NCI-H345 treated with DMSO at 0.1 percent for 48 hours (cell line): ENCODE measurements at regions not wholly inside any gene's neighbourhood (a gene's known extent, or its start where the extent isn't known, plus 50 kb on each side); places are given as distances from the start of the nearest gene placed in this dataset.

Experiments
- DNase-seq: peaks from one replicate; lab custom pipeline; 2025; ENCODE audit not compliant: unreplicated experiment; lab: John Stamatoyannopoulos, UW

DNA sequence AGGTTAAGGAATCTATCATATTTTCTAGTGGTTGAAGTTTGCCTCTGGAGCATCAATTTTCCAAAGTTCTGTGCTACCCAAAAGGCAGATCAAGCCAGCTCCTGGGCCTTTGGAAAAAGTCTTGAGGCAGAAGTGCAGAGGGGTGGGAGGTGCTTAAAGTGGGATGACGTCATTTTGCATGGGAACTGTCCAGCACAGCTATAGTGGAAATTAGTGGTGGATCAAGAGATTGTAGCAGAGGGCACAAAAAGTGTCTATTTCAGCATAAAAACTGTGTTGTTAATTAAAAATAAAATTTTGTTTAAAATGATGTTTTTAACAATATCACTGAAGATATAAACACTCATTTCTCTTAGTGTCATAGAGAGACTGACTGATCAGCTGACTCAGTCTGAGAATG is 221.9 kb downstream of the LRRN1 start:
- DNase-seq = no peak

DNA sequence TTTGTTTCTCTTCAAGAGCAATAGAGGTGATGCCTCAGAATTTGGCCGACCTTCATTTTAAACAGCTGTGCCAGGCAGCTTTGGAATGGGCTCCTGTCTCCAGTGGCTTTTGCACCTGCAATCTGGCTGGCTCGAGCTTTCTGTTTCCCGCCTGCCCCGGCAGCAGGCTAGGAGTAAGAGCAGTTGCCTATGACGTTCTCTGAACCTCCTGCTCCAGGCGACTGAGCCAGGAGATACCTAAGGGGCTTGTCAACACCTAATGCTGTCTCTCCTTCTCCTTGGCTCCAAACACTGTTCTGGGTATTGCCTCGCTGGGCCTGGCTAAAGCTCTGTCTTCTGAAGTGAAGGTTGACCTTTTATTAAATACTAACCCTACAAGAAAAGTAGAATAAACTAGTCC is 229.9 kb downstream of the LRRN1 start:
- DNase-seq = no peak

DNA sequence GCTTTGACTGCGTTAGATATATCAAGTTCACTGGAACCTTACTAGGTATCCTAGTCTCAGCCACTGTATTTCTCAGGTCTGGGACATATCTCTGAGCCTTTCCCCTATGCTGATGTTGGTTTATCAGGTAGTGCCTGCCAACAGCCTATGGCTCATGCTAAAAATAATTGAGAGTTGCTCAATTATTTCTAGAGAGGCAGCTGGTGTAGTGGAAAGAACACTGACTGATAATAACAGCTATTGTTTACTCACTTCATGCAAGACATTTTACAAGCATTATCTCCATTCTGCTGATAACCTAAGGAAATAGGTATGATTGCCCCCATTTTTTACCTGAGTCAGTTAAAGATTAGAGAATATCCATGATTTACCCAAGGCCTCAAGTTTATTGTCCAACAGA is 231.4 kb downstream of the LRRN1 start:
- no peak for DNase-seq

DNA sequence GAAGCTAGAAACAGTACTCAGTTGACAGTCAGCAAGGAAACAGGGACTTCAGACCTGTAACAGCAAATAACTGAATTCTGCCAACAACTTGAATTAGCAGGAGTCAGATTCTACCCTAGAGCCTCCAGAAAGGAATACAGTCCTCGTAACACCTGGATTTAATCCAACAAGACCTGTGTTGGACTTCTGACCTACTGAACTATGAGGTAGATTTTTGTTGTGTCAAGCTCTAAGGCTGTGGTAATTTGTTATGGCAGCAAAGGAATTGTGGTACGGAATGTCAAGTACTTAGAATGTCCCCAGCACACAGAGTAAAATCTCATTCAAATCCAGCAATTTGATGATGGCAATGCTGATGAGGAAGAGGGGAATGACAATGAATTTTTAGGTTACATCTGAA is 234.1 kb downstream of the LRRN1 start:
- DNase-seq = no peak

GRCh38 chr3:4036046-4036445 is 236.8 kb downstream of the LRRN1 start:
- no peak for DNase-seq

DNA sequence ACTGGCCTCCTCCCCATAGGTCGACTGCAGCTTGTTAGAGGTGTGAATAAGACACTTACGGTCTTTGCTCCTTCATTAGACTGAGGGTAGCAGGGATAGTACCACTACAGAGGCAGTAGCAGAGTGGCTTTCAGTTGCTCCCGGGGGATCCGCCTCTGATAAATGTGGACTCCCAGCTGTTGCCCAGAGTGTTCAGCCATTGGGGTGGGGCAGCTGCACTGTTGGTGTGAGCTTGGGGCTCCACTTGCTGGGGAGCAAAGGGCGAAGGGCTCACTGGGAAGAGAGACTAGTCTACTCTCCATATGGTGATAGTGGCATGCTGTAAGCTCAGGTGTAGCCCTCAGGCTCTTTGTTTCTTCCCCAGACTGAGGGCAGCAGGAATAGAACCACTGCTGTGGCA is 239.1 kb downstream of the LRRN1 start:
- no peak for DNase-seq

DNA sequence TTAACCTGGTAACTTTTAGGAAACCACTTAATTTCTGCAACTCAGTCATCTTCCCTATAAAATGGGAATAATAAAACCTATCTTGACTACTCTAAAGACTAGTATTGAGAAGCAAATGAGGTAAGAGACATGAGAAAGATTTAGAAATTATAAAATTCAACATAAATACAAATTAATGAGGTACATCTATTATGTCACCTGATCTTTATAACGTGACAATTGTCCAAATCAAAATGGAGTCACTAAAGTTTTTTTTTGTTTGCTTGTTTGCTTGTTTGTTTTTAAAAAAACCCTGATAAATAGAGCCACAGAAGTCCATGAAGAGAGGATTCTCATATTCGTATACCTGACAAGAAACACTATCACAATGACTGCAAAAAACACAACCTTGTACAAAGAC is 242.8 kb downstream of the LRRN1 start:
- DNase-seq = no peak

DNA sequence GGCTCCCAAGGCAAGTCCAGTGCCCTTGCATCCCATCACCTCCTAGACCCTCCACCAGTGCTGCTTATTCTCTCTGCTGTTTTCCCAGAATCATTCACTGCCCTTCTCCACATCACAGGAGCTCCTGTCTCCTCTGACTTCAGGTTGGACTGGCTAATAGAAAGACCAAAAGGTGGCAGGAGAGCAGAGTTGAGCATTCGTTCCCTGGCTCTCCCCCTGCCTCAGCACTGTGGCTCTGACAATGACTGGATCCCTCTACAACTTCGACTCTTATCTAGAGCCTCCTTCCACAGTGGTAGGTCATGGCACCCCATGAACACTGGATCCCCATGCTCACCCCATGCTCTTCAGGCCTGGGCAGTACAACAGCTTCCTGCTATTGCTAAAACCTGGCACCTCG is 243.6 kb downstream of the LRRN1 start:
- DNase-seq = no peak

DNA sequence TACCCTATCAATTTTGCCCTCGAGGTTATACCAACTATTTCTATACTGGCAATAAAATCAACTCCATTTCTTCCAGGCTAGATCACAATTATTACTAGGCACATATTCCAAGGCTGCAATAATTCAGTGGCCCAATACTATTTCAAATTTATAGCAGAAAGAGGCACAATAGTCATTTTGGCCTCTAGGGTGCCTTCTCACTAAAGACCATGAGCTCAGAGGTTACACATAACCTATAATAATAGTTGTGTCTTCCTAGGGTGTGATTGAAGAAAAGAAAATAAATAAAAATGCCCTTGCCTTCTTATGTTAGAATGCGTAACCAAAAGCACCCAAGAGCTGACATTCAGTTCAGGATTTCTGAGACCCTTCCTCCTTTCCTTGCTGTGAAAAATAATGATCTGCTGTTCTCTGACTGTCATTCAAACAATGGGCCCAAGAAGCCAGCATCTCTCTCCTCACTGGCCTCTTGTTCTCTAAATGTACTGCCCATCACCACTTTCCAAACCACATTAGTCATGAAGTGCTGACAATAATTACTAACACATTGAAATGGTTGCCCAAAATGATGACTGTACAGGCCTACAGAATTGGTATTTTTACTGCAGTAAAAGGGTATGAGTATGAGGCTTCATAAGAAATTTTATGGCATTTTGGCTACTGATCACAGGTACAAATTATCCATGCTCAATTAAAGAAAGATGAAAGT is 244.8 kb downstream of the LRRN1 start:
- no peak for DNase-seq

DNA sequence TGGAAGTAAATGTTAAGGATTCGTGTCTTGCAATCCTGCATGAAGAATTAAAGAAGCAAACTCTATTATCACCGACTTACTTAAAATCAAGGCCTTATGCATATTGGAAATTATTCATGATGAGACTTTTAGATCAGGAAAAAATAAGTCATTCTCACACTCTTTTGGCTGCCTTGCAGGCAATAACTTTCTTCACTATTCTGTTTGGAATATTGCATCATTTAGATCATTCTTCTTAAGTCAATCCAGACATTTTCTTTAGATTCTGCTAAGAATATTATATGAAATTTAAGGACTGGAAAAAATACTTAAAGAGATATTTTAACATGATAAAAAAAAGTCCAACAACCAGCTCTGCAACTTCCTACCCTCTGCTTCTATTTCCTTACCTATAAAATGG is 245.4 kb downstream of the LRRN1 start:
- no peak for DNase-seq

- DNase-seq = no peak
These were observed 246.5 kb downstream of the LRRN1 start for GRCh38 chr3:4045756-4046155.

DNA sequence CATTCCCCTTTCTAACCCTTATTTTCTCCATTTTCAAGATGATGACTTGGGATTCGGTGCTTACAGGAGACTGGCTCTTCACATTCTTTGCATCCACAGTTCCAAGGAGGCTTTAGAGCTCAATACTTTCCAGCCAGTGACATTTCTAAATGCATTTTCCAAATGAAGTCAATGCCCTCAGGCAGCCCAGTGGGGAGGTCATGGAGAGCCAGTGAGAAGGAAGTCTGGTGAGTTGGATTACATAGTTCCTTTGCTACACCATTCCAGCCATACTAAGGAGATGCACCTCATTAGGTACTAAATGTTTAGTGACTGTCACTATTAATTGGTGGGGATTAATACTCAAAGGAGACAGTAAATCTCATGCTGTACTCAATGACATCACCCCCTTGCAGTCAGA is 248.1 kb downstream of the LRRN1 start:
- DNase-seq = no peak

DNA sequence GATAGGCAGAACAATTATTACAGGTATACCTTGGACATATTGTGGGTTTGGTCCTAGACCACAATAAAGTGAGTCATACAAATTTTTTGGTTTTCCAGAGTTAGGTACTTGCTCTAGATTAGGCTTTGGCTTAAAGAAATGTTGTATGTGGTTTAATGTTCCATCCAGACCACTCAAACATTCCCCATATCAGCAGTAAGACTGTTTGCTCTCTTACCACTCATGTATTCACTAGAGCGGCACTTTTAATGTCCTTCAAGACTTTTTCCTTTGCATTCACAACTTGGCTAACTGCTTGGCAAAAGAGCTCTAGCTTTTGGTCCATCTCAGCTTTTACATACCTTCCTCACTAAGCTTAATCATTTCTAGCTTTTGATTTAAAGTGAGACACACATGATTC is 250.5 kb upstream of the SETMAR start:
- DNase-seq = no peak

DNA sequence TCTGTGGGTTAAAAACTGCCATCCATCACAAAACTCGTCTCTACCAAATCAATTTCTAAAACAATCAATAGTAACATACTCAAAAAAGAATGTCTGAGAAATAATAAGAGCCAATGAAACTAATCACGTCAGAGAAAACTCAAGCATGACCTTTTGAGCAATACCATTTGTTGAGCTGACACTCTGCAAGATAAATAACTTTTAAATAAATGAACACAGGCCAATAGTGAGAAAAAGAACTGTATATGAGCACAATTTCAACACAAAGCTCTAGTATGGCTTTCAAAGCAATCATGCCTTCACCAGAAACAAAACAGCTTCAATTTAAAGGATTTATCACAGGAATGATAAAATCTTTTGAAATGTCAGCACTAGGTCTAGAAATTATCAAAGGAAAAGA is 249.2 kb upstream of the SETMAR start:
- no peak for DNase-seq

DNA sequence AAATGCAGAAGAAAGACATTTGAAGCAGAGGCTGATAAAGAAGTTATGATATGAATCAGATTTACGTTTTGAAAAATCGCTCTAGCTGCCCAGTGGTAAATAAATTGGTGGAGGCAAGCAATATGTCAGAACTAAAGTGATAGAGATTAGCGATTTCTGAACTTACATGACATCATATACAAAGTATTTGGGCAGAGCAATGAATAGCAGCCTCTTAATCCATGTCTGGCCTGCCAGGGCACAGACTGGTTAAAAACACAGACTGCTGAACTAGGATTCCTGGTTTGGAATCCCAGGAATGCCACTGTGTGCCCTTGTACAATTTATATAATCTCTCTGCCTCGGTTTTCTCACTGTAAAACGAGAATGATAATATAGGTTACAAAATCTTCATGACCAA is 243.1 kb upstream of the SETMAR start:
- no peak for DNase-seq

DNA sequence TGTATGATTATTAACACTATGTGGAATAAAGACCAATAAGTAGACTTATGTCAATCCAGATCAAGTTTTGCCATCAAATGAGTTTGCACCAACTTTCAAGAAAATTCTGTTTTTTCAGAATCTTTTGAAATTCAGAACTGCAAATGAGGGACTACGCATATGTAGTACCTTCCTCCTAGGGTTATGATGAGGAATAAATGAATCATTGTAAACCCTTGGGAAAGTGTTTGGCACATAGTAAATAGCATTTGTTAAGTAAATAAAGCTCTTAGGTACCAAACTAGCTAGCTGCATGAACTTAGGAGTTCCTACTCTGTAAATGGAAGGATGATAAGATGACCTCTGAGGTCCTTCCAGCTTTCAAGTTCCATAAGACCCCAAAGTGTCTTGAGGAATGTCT is 242.6 kb upstream of the SETMAR start:
- DNase-seq = no peak

DNA sequence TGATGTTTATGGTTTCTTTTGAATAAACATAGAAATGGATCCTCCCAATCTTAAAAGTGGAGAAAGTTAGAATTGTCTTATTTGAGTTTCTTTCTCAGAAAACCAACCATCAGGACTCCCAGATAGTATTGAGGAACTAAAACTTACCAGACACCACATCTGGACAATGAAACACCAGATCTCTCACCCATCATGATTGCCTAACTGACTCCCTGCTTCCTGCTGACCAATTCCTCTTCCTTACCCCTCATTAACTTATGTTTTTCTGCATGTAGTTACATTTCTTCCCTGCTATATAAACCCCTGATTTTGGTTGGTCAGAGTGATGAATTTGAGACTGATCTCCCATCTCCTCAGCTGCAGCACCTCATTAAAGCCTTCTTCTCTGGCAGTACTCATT is 242.0 kb upstream of the SETMAR start:
- no peak for DNase-seq

DNA sequence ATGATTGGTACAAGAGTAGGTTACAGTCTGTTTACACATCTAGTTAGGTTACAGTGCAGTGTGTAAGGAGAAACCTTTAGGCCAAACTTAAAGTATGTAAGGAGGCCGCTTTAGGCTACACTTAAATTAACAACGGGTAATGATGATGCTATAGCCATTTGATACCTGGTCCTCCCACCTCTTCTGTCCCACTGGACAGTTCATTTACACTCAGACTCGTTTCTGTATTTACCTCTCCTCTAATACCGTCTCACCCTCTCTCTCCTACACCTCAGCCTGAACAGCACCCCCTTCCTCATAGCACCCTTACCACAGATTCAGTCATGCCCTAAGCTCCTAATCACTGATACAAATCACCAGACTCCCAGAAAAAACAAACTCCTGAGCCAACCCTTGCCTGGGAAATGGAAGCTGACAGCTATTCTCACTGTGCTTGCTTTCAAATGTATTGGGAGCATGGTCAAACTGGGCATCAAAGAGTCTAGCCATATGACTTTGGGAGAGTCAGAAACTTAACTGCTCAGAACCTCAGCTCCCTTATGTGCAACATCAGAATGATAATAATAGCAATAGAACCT is 241.3 kb upstream of the SETMAR start:
- DNase-seq = no peak

DNA sequence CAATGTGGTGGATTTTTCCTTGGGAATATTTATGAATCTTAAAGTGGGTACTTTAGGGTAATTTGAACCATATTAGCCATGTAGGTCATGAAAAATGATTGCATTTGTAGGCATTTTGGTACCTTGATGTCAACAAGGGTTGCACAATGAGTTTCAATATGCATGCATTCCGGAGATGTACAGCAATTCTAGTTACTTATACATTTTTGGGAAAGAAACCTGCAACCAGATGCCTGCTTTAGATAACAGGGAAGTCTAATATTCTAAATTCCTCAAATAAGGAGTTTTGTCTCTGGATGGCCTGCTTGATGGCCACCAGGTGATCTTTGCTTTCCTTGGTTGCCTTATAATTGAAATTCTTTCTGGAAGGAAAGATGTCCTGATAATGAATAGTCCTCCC is 240.5 kb upstream of the SETMAR start:
- no peak for DNase-seq

DNA sequence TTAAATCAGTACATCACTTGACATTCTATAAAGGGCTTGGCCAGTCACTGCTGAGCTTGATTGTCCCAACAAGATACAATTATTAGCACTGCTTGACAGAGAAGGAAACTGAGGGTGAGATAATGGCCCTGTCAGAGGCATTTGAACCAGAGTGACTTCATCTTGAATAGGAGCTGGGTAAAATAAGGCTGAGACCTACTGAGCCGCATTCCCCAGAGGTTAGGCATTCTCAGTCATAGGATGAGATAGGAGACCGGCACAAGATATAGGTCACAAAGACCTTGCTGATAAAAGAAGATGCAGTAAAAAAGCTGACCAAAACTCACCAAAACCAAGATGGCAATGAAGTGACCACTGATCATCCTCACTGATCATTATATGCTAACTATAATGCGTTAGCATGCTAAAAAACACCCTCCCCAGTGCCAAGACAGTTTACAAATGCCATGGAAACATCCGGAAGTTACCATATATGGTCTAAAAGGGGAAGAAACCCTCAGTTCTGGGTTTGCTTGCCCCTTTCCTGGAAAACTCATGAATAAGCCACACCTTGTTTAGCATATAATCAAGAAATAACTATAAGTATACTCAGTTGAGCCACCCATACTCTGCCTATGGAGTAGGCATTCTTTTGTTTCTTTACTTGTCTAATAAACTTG is 239.1 kb upstream of the SETMAR start:
- DNase-seq = no peak

- DNase-seq = no peak
These were observed 238.1 kb upstream of the SETMAR start for GRCh38 chr3:4065085-4065484.

GRCh38 chr3:4065554-4065953 is 237.6 kb upstream of the SETMAR start:
- DNase-seq = no peak

GRCh38 chr3:4067893-4068292 is 235.3 kb upstream of the SETMAR start:
- no peak for DNase-seq
